Spleen (tissue), 7 donors: ENCODE measurements at regions not wholly inside any gene's neighbourhood (a gene's known extent, or its start where the extent isn't known, plus 50 kb on each side); places are given as distances from the start of the nearest gene placed in this dataset.

Experiments used
- POLR2AphosphoS5 ChIP-seq, 3 donors: sonication (generic); formaldehyde crosslinking; IDR thresholded peaks; one replicate each; pipeline ENCODE4 v1.5.1; 2017; ENCODE audit warnings: antibody characterized with exemption in 3 of 3
- TF ChIP-seq, protein P1 (sequence below), 11 experiments: fragments of 200-600 bp in 7 of 11; fragments of 450-650 bp in 4 of 11; sonication (generic) in 4 of 11; IDR thresholded peaks in 8 of 11; conservative IDR thresholded peaks in 3 of 11; 1 replicate in 7 of 11; 2 replicates in 4 of 11; pipeline versions ENCODE4 v1.4.0 to v1.8.0; 2016 to 2021; ENCODE audit warnings: antibody characterized with exemption in 11 of 11, inconsistent platforms in 4 of 11, mild to moderate bottlenecking in 1 of 11
- donor health status: DM: no; HTN: no; CAD: no; lungs with moderate emphysema.
- donor health status: DM: no; HTN: no; CAD: no.
- donor health status: DM: no; HTN: no; CAD: no.

DNA sequence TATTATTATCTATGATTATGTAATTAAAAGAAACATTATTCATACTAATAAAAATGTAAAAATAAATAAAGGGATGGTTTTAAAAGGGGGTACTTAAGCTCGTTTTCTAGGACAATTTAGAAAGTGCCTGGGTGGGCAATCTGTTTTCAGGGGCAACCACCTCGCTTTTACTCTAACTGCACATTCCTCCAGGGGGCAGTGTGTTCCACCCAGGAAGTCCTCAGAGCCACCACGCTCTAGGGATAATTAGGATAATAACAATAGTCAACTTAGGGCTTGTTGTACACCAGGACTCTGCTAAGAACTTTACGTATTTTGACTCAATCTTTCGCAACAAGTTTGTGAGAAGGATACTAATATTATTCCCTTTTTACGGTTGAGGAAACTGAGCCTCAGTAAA is 396.7 kb upstream of the MAF start:
- no peak for TF ChIP-seq POLR2AphosphoS5 (IDR thresholded peaks at IDR 0.05)
- TF ChIP-seq, protein P1, sequence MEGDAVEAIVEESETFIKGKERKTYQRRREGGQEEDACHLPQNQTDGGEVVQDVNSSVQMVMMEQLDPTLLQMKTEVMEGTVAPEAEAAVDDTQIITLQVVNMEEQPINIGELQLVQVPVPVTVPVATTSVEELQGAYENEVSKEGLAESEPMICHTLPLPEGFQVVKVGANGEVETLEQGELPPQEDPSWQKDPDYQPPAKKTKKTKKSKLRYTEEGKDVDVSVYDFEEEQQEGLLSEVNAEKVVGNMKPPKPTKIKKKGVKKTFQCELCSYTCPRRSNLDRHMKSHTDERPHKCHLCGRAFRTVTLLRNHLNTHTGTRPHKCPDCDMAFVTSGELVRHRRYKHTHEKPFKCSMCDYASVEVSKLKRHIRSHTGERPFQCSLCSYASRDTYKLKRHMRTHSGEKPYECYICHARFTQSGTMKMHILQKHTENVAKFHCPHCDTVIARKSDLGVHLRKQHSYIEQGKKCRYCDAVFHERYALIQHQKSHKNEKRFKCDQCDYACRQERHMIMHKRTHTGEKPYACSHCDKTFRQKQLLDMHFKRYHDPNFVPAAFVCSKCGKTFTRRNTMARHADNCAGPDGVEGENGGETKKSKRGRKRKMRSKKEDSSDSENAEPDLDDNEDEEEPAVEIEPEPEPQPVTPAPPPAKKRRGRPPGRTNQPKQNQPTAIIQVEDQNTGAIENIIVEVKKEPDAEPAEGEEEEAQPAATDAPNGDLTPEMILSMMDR (IDR thresholded peaks at IDR 0.05 in 8 of 11, conservative IDR thresholded peaks at IDR 0.05 in 3 of 11), result peak in 7 of 11 experiments; percentile 16 to 45 (median 31)
